ENCODE measurements at regions not wholly inside any gene's neighbourhood (a gene's known extent, or its start where the extent isn't known, plus 50 kb on each side); places are given as distances from the start of the nearest gene placed in this dataset.

GRCh38 chr3:162192340-162193029, 695.9 kb downstream of the OTOL1 start:
- DNase-seq (ENCODE audit: low read depth in 2 of 2) = no peak

GRCh38 chr3:162193148-162194095, 696.8 kb downstream of the OTOL1 start:
- no peak for DNase-seq (ENCODE audit: low read depth in 2 of 2)

DNA sequence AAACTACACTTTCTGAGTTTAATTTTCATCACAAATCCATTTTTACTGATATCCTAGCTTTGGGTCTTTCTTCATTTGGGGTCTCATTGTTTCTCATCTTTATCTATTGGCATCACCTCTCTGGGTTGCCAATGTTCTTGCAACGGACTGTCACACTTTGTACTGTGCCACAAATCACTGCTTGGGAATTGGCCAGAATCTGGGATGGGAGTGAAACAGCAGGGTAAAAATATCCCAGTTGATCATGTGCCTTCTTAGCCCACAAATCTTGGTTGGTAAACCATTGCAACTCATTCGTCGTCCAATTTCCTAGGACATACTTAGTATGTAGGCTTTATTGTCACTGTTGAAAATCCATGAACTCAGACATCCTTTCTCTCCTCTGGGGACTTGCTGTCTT, 698.5 kb downstream of the OTOL1 start:
- no peak for DNase-seq (ENCODE audit: low read depth in 2 of 2)

DNA sequence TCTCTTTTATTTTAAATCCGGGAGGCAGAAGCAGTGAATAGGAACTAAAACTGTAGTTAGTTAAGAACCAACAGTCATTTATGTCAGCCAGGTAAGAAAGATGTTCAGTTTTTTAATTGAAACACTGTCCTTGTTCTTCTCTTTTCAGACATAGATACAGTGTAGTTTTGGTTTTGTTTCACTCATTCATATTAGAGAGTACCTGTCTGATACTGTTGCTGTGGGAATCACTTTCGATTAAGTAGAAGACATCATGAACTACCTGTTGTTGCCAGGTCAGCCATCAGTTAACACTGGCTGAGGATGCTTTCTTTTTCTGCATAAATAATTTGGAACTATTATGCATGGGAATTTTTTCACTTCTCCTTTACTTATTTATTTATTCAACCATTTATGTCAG, 700.4 kb downstream of the OTOL1 start:
- no peak for DNase-seq (ENCODE audit: low read depth in 2 of 2)

- no peak for DNase-seq (ENCODE audit: low read depth in 2 of 2)
Observed at GRCh38 chr3:162200836-162201235, 704.2 kb downstream of the OTOL1 start.

DNA sequence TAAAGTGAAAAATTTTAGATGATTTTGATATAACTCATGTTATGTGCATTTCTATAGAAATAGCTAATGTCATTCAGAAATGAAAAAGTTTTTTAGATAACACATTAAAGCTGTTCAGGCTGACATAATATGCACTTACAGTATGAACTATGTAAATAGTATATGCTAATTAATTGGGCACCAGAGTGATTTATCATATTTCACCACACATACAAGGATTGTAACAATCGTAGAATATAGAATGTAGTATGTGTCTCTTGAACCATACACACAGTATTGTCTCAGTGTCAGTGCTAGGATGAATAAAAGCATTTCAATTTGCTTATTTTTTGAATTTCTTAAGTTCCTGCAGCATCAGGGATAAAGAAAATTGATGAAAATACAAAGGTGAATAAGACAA, 710.0 kb downstream of the OTOL1 start:
- no peak for DNase-seq (ENCODE audit: low read depth in 2 of 2)

- DNase-seq (ENCODE audit: low read depth in 2 of 2) = no peak
Observed at GRCh38 chr3:162211470-162211869, 714.9 kb downstream of the OTOL1 start.

GRCh38 chr3:162213196-162213595, 716.6 kb downstream of the OTOL1 start:
- no peak for DNase-seq (ENCODE audit: low read depth in 2 of 2)

GRCh38 chr3:162213956-162214355, 717.3 kb downstream of the OTOL1 start:
- DNase-seq (ENCODE audit: low read depth in 2 of 2) = no peak

- DNase-seq (ENCODE audit: low read depth in 2 of 2) = peak; percentile 22 to 28
Observed at GRCh38 chr3:162217647-162218046, 721.0 kb downstream of the OTOL1 start.

DNA sequence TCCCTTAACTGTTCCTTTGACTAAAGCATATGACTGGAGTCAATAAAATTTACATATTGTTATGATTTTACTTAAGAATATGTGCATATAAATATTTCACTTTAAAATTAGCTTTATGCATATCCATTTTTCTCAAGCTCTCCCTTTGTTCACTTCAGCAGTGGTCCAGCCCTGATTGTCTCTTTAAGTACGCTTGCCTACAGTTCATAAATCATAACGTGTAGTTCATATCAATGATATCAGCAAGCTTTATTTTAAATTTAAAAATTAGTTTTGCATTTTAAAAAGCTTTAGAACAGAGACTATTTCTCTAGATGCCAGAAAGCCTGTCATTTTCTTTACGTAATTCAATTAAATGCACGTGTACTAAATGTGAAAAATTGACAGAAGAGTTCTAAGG, 721.9 kb downstream of the OTOL1 start:
- DNase-seq (ENCODE audit: low read depth in 2 of 2) = no peak

DNA sequence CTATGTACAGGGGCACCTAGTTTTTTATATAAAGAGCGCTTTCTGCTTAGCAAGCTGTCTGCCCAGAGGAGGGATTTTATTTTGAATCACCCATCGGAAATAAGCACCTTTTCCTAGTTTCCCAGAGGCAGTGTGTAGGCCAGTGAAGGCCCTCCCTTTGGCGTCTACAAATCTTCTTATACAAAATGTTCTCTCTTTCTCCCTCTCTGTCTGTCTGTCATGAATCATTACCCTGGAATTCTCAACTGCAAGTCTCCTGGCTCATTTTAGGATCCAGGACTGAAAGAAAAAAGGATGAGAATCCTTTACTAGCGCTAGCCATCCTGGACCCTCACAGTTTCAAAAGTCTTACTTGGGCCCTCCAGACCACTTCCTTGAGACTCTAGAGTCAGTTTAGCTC, 728.1 kb downstream of the OTOL1 start:
- DNase-seq (ENCODE audit: low read depth in 2 of 2) = no peak

GRCh38 chr3:162236949-162237348, 740.3 kb downstream of the OTOL1 start:
- no peak for DNase-seq (ENCODE audit: low read depth in 2 of 2)

- DNase-seq (ENCODE audit: low read depth in 2 of 2) = no peak
Observed at GRCh38 chr3:162250782-162251181, 754.2 kb downstream of the OTOL1 start.

- no peak for DNase-seq (ENCODE audit: low read depth in 2 of 2)
Observed at GRCh38 chr3:162262129-162262528, 765.5 kb downstream of the OTOL1 start.

DNA sequence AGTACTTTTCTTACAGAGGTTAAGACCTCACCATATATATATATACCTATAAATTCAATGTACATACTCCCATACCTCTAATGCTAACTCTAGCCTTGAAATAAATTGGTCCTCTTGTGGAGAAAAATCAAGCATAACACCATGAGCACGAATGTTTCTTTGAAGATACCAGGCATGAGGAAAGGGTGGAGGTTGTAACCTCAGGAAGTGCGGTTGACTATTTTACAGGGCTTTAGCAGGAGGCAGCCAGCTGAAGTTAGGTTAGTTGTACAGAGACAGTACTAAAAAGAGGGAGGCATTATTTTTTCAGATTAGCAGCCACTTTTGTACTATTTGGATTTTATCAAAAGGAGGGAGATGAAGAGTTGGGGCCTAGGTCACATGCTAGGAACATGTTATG, 767.0 kb downstream of the OTOL1 start:
- no peak for DNase-seq (ENCODE audit: low read depth in 2 of 2)

DNA sequence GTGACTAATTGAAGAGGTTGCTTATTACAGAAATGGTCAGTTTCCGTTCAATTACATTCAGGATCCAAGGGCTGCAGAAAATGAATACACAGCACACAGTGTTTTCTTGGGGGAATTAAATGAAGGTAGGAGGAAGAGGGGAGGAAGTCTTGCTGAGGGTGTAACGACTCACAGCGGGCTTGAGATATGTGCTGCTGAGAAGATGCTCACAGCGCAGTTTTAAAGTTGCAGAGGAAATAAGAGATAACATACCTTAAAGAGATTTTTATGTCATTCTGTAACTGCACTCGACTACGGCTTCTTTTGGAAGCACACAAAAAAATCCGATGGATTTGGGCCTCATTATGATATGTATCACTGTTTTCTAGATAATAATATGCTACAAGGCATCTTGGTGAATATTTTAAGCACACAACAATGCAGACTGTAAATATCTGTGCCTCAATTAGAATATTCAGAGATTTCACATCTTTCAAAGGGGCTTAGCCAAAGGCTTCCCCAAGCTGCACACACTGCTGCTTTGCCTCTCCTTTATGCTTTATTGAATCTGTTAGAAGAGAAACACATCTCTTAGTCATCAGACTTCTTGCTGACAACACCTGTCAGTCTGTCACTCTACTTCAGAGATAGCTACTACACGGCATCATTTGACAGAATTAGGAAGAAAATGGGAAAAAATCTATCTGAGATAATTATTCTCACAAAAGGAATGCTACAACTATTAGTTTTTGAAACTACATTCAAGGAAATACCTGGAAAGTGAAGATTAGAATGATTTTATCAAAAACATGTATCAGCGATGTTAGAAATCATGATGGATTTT, 773.2 kb downstream of the OTOL1 start:
- no peak for DNase-seq (ENCODE audit: low read depth in 2 of 2)

- no peak for DNase-seq (ENCODE audit: low read depth in 2 of 2)
Observed at GRCh38 chr3:162274070-162274469, 777.5 kb downstream of the OTOL1 start.

DNA sequence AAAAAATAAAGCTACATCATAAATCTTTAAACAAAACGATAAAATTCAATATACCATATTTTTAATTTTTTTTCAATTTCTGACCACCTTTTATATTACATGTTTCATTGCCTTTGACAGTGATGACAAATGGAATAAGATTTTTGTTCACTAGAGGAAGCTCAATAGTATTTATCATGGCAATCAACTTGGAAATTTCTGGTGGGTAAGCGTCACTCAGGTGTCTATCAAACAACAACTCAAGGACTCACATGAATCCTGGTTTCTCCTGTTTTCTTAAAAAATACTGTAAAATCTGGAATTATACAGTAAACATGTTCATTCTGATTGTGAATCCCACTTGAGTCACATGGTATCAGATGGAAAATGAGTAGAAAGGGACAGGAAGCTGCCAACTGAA, 782.2 kb downstream of the OTOL1 start:
- DNase-seq (ENCODE audit: low read depth in 2 of 2) = no peak

GRCh38 chr3:162285259-162285658, 788.7 kb downstream of the OTOL1 start:
- DNase-seq (ENCODE audit: low read depth in 2 of 2) = no peak

- DNase-seq (ENCODE audit: low read depth in 2 of 2) = no peak
Observed at GRCh38 chr3:162287600-162287999, 791.0 kb downstream of the OTOL1 start.

- DNase-seq (ENCODE audit: low read depth in 2 of 2) = no peak
Observed at GRCh38 chr3:162292409-162292808, 795.8 kb downstream of the OTOL1 start.
